Stimulated activated CD4-positive, alpha-beta T cell treated with anti-CD3 and anti-CD28 coated beads, Interleukin-1b, Interleukin-23, amount 100 ng/mL, for 1 hour (primary cell): ENCODE measurements at regions not wholly inside any gene's neighbourhood (a gene's known extent, or its start where the extent isn't known, plus 50 kb on each side); places are given as distances from the start of the nearest gene placed in this dataset.
"Not testable (repeated sequence)": the region's sequence is repeated elsewhere in the genome, so short reads cannot be mapped to it uniquely, and the experiment has no call there.

Experiments
- DNase-seq, 2 donors: peaks; one replicate each; pipeline ENCODE4 v3.0.0-alpha.2; 2020; ENCODE audit warnings: low read depth in 2 of 2

DNA sequence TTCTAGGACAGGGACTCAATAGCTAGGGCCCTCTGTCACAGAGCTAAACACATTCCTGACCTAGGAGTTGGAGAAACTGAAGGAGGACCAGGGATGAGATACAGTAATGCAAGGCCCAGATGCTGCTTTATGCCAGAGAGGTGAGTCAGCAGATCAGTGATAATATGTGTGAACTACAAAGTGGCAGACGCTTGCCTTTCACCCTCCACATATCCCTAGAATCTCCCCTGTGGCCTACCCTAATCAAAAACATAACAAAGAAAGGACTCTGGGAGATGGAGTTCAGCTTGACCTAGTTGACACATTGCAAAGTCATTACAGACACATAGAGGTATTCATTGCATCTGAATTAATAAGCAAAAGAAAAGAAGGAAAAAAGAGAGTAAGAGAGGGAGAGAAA, 417.6 kb upstream of the DYNLRB2 start:
- no peak for DNase-seq

DNA sequence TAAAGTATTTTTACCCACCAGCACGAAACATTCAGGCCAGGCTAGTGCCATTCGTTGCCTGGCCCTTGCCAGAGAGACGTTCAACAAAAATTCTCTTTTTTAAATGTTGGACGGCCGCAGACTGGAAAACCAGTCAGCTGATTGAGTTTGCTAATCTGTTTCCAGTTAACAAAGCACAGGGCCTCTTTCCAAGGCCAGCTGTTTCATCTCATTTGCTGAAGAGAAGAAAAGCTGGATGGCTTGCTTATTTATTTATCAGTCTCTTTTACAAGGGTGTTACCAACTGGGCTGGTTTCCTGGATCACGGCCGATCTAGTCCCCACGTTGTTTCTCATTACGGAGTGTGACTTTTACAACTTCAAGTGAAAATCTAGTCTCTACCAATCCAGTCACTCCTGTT, 418.7 kb upstream of the DYNLRB2 start:
- DNase-seq, result no peak

DNA sequence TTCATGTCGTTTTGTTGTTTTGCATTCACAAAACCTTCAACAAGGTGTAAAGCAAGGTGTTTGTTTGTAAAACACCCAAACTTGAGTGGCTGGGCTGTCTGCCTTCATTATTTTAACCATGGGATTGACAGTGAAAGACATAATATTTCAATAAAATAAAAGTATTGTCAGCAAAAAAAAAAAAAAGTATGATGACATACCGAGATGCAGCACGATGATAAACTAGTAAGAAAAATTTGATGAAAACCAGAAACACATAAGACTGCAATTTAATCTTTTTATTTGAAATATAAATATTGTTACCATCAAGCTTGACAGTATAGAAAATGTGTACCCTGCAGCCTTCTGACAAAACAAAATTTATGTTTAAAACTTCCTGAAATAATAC, 419.3 kb upstream of the DYNLRB2 start:
- no peak for DNase-seq

DNA sequence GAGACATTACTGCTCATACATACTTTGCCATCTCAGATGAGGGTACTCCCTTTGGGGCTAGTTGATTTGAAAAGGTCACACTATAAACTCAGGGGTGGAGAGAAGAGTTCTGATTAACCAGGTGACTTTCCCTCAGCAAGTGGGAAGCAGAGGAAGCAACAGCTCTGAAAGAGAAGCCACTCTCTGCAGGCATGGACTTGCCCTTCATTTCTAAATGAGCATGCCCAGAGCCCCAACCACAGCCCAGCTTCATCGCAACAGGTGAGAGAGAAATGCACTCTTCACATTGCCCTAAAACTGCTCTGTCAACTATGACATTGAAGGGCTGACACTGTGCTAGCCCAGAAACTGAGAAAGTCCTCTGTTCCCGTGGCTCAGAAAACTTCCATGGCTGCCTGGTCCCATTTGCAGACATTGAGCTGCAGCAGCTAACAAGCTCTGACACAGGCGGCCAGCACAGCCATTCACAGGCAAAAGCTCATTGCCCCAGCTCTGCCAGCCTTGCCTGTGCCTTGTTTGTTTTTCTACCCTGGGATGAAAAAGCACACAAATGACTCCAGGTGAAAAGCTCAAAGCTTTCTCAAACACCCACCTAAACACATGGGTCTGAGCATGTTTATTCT, 419.8 kb upstream of the DYNLRB2 start:
- no peak for DNase-seq

DNA sequence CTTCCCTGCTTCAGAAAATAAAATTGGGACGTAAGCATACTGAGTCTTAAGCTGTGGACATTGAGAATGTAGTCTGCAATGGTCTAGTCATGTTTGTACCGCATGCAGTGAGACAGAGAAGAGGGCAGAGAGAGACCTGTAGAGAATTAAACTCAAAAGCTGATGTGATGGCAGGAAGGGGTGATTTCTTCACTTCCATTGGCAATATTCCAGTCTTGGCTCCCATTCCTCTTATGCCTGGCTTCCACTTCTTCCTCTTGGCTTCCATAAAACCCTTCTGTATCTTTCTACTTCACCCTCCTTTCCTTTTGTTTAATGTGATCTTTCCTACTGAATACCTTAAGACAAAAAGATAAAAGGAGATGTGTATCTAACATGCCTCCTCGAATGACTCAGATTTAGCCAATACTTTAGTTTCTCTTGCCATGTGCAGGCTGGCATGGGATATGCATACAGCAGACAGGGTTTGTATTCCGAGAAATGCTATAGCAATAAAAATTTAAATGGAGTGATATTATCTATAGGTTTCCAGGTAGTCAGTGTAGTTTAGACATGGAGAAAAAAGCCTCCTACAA, 423.1 kb upstream of the DYNLRB2 start:
- no peak for DNase-seq

DNA sequence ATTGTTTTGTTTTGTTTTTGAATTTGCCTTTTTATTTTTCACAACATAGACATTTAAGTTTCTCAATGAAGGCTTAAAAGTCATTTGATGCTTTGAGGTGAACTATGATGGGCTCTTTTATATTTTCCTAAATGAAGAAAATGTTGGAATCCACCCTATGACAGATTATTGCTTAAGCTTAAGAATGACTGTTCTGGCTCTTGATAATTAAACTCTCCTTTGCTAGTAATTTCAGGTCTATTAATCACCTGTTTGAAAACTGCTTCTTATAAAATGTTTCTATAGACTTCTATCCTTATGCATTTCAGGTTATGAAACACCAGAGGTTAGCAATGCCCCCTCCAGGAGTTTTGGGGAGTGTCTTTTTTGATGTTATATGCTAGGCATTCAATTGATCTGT, 424.1 kb upstream of the DYNLRB2 start:
- DNase-seq, result no peak

DNA sequence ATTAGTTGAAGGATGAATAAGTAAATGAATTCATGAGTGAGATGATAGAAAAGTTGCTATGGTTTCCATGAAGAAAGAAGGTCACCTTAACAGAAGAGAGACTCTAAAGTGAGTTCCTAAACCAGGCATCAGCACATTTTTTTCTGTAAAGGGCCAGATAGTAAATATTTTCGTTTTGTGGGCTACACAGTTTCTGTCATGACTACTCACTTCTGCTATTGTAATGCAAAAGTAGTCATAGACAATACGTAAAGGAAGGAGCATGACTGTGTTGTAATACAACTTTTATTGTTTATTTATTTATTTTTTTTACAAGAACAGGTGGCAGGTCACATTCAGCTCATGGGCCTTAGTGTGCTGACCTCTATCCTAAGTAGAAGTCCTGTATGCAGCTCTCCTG, 426.1 kb upstream of the DYNLRB2 start:
- no peak for DNase-seq

DNA sequence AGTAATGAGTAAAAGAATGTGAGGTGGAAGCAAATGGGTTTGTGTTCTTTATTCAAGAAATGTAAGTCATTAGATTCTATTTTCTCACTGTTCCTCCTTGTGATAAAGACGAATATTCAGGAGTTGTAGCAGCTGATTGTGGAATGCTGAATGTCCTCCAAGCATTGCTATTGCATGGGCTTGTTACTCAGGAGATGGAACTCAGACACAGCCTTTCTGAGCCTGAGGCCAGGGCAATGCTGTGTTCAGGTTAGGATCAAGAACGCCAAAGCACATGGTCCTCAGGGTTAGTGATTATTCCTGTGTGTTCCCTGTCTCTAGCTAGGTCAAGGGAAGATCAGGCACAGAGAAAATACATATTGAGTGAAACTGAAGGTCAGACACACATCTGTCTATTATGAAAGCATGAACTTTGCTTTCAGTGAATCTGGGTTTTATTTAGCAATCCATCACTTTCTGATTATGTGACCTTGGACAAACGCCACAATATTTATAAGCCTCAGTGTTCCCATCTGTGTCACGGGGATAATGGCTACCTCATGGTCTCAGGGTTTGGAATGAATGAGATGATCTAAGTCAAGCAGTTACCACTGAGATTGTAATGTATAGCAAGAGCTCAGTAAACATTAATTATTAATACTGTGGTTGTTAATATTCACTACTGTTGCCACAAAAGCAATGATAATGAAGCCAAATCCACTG, 426.8 kb upstream of the DYNLRB2 start:
- DNase-seq, result no peak

DNA sequence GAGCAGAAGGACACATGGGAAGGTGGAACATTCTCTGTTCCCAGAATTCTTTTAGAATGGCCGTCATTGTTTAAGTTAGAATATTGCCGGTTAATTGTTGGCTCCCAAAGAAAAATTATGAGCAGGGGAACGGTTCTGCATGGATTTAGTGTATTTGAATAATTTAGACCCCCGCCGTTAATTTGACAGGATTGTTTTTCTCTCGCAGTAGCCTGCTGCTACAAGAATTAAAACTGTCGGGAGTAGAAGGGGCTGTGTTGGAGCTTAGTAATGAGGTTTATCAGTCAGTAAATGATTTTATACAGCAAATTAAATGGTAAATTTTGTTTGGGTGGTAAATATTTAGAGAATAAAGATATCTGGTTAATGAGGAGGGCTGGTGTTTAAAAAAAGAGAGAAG, 431.2 kb upstream of the DYNLRB2 start:
- no peak for DNase-seq

DNA sequence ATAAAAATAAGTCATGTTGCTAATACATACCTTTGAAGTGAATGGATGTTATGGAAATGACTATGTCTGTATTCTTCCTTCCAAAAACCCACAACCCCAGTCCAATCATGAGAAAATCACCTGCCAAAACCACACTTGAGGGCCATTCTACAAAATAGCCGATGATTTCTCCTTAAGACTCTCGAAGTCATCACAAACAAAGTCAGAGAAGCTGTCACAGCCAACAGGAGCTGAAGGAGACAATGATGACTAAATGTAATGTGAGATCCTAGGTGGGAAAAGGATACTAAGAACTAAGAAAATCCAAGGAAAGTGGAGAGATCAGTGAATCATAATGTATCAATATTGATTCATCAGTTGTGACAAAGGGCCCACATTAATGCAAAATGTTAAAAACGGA, 432.9 kb upstream of the DYNLRB2 start:
- DNase-seq, result no peak

DNA sequence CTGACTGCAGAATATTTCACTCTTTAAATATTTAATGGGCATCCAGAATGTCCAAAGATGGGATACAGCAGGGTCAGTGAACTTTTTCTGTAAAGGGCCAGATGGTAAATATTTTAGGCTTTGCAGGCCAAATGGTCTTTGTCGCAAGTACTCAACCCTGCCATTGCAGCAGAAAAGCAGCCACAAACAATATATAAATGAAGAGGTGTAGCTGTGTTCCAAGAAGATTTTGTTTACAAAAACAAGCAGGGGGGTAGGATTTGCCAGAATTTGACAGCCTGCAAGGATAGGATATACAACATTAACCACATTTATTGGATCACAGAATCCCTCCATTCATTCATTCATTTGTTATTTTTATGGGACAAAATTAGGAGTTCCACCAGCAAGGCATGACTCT, 435.0 kb upstream of the DYNLRB2 start:
- DNase-seq, result no peak

DNA sequence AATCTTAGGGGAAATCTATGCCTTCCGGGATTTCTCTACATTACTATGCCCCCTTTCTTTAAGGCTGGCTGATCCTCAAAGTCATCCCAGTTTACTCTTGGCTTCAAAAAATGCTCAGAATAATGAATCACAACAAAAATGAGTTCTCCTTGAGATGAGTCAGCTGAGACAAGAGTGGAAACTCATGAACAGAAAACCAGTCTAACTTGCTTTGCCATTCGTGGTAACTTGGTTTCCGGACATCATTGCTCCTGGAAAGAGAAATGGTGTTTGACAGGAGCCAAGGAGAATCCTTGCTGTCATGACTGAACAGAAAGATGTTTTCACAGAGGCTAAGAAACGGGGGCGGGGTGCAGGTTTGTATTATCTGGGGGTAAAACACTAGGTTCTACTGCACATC, 435.6 kb upstream of the DYNLRB2 start:
- no peak for DNase-seq

DNA sequence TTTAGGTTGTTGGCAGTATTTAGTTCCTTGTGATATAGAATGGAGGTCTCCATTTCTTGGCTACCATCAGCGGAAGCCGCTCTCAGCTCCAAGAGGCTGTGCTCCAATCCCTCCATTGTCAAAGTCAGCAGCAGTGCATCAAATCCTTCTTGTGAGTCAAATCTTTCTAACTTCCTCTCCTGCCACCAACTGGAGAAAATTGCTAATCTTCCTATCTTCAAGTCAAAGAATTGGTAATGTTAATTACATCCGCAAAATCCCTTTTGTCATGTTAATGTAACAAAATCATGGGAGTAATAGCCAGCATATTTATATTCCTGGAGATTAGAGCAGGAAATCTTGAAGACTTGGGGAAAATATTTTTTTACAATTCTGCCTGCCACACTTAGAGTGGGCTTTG, 436.4 kb upstream of the DYNLRB2 start:
- no peak for DNase-seq

DNA sequence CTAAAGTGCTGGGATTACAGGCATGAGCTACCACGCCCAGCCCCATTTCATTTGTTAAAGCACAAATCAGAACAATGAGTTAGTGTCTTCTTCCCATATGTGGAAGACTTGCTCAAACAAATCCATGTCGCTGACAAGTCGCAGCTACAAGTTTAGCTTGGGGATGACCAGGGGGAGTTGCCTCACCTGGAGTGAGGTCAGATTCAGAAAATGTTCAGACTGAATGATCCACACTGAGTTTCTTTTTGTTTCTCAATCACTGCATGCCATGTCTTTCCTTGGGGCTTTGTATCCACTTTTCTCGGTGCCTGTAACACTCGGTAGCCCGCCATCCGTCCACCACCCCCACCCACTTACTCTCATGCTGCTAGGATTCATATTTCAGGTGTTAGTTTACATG, 437.3 kb upstream of the DYNLRB2 start:
- DNase-seq, result no peak

DNA sequence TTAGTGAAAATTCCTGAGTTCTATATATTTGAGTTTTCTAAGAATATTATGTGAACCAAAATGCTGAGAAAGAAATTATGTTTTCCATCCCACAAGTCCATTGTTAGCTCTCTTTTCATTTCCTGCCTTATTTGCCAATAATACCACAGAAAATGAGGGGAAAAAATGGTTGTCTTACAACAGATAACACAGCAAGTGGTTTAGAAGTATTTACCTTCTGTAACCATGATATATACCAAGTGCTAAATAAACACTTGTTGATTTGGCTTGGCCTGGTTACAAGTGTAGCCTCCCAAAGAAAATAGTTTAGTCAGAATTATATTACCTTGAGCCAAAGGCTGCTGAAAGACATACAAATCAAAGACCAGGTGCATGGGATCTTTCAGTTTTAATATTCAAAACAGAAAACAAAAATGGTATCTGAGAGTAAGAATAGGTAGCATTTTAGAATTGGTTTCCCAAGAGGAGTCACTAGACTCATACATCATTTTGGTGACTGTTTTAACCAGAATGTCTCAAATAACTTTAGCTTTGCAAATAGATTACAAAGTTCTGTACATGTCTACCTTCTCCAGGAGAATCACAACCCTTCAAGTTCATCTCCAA, 439.8 kb upstream of the DYNLRB2 start:
- DNase-seq, result no peak

DNA sequence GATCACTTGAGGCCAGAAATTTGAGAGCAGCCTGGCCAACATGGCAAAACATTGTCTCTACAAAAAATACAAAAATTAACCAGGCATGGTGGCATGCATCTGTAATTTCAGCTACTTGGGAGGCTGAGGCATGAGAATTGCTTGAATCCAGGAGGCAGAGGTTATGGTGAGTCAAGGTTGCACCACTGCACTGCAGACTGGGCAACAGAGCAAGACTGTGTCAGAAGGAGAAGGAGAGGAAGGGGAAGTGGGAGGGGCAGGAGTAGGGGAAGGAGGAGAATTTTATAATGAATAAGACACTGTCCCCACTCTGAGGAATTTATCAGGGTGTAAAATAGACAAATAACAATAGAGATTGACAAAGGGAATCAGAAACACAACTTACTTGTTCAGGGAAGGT, 440.6 kb upstream of the DYNLRB2 start:
- DNase-seq, result no peak

DNA sequence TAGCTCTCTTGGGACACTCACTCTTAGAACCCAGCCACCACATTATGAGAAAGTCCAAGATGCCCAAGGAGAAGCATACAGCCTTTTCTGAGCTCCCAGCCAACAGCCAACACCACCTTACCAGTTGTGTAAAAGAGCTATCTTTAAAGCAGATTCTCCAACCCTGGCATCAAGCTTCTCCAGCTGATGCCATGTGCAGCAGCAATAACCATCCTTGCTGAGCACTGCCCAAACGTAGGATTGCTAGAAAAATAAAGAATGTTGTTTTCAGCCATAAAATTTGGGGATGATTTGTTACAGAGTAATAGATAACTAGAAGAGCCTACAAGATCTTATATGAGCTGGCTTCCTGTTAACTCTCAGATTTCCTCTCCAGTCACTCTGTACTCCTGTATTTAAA, 443.7 kb upstream of the DYNLRB2 start:
- no peak for DNase-seq

DNA sequence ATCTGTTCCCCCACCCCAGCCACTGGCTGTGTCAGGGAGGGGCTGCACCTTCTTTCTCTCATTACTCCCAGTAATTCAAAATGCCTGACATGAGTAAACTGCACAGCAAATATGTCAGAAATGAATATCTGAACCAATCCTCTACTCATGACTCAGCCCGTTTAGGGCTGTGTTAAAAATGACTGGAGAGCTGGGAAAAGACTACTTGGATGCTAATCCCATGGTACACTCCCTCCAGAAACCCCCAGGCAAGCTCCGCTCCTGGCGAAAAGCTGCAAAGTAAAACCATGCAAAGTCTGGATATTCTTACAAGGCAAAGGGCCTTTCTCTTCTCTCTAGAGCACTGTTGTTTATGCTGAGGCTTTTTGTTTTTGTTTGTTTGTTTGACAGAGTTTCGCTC, 448.1 kb upstream of the DYNLRB2 start:
- DNase-seq, result no peak

DNA sequence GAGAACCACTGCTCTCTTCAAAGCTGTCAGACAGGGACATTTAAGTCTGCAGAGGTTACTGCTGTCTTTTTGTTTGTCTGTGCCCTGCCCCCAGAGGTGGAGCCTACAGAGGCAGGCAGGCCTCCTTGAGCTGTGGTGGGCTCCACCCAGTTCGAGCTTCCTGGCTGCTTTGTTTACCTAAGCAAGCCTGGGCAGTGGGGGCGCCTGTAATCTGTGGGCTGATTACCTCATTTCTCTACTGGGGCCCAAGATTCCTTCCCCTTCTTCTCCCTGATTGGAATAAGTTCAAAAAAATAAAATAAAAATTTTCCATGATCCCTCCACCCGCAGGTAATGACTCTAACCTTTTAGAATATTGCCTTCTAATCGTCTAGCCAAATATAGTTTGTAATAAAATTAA, 449.3 kb upstream of the DYNLRB2 start:
- not testable (repeated sequence) for DNase-seq

DNA sequence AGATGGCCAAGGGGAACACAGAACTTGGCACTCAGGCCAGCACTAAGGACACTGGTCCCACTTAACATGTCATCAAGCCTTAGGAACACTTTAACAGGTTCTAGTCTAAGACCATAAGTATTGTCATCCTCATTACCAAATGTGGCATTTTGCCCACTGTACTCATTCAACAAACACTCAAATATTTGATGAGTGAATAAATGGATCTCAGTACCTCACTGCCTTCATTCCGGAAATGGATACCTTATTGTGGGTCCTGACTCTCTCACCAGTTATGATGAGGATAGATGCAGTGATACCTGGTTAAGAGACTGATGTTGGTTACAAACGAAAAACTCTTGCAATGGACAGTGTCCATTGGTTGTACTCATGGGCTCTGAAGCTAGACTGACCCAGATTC, 455.2 kb upstream of the DYNLRB2 start:
- DNase-seq, result no peak

DNA sequence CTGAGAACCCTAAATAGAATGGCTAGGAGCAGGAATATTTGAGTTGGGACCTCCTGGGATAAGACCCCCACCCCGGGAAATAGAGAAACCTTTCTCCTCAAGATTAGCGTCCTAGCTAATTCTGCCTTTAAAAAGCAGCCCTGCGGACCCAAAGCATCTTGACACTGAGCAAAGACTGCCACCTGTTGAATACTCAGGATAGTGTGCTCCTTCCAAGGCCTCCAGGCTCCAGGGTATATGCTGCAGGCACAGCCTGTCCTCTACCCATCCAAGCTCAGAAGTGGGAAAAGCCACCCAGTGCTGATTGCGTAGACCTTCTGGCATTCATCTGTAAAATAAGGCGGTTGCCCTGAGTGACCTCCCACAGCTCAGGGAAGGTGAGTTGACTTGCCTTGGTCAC, 456.2 kb upstream of the DYNLRB2 start:
- no peak for DNase-seq

DNA sequence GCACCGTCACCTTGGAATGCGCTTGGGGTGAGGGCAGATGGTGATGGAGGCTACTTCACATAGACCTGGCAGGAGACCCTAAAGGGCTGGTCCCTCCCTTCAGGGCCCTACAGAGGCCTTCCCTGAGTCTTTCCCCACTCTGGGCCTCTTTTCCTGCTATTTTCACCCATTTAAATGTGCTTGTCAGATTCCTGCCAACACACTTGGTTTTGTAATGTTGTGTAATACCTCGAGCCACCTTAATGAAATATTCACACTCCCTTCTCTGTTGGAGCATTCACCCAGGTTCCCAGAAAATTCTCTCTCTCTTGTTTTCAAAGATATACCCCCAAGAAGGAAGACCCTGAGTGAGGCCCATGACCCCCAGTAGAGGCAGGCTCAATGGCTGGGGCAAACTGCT, 456.6 kb upstream of the DYNLRB2 start:
- no peak for DNase-seq

DNA sequence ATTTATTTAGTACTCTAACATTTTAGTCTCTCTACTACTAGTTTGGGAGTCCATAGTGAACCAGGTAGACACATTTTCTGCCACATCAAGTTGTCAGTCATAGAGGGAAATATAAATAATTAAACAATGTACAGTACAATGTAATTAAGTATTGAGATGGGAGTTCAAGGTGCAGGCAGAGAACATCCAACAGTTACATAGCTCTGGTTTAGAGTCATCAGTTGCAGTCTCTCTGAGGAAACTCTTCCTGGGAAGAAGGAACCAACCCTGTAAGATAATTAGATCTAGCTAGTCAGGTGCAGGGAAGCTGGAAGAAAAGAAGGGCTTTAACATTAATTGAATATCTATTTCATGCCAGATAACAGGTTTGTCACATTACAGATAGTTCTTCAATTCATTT, 457.9 kb upstream of the DYNLRB2 start:
- DNase-seq, result no peak
